Fibroblast of lung (primary cell): ENCODE measurements at regions not wholly inside any gene's neighbourhood (a gene's known extent, or its start where the extent isn't known, plus 50 kb on each side); places are given as distances from the start of the nearest gene placed in this dataset.

ENCODE experiments used
- EZH2 ChIP-seq: IDR thresholded peaks from 2 replicates; pipeline ENCODE4 v1.5.1; 2012; ENCODE audit warnings: low read length, control low read depth, mild to moderate bottlenecking; ENCODE audit errors: missing control alignments
- TF ChIP-seq, protein P1 (sequence below), 2 donors: IDR thresholded peaks in 1 of 2; conservative IDR thresholded peaks in 1 of 2; 1 replicate in 1 of 2; 2 replicates in 1 of 2; pipeline ENCODE4 v1.5.1; 2011 to 2012; ENCODE audit warnings: low read length in 2 of 2, control low read depth in 1 of 2, inconsistent platforms in 1 of 2, low read depth in 1 of 2, mild to moderate bottlenecking in 1 of 2

DNA sequence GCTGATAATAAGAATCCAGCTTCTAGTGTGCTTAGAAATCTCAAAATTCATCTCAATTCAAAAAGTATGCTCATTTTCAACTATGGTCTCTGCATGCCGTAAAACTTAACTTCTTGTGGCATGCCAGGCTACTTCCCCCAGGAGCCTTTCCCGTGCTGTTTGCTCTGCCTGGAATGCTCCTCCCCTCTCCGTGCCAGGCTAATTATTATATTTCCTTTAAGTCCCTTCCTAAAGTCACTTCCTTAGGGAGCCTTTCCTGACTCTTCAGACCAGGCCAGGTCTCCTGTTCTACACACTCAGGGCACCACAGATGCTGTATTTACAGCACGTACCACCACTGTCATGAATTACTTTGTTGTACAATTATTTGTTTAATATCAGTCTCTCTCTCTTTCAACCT, 67.1 kb upstream of the PPP2R5A start:
- TF ChIP-seq, protein P1, sequence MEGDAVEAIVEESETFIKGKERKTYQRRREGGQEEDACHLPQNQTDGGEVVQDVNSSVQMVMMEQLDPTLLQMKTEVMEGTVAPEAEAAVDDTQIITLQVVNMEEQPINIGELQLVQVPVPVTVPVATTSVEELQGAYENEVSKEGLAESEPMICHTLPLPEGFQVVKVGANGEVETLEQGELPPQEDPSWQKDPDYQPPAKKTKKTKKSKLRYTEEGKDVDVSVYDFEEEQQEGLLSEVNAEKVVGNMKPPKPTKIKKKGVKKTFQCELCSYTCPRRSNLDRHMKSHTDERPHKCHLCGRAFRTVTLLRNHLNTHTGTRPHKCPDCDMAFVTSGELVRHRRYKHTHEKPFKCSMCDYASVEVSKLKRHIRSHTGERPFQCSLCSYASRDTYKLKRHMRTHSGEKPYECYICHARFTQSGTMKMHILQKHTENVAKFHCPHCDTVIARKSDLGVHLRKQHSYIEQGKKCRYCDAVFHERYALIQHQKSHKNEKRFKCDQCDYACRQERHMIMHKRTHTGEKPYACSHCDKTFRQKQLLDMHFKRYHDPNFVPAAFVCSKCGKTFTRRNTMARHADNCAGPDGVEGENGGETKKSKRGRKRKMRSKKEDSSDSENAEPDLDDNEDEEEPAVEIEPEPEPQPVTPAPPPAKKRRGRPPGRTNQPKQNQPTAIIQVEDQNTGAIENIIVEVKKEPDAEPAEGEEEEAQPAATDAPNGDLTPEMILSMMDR (conservative IDR thresholded peaks at IDR 0.05 in 1 of 2, IDR thresholded peaks at IDR 0.05 in 1 of 2; ENCODE audit: low read depth in 1 of 2, low read length in 2 of 2): no peak
- TF ChIP-seq EZH2: no peak
